Suprapubic skin (tissue), 3 donors: ENCODE measurements at regions not wholly inside any gene's neighbourhood (a gene's known extent, or its start where the extent isn't known, plus 50 kb on each side); places are given as distances from the start of the nearest gene placed in this dataset.

Source experiments
- POLR2A ChIP-seq, 2 donors: fragments of 450-650 bp; IDR thresholded peaks; one replicate each; pipeline ENCODE4 v1.6.1; 2017; ENCODE audit warnings: antibody characterized with exemption in 2 of 2, mild to moderate bottlenecking in 2 of 2, moderate library complexity in 2 of 2
- TF ChIP-seq, protein P1 (sequence below), 2 donors: fragments of 200-600 bp in 1 of 2; fragments of 450-650 bp in 1 of 2; sonication (generic) in 1 of 2; IDR thresholded peaks; one replicate each; pipeline ENCODE4 v1.5.1; 2016 to 2019; ENCODE audit warnings: antibody characterized with exemption in 2 of 2, mild to moderate bottlenecking in 1 of 2, moderate library complexity in 1 of 2

DNA sequence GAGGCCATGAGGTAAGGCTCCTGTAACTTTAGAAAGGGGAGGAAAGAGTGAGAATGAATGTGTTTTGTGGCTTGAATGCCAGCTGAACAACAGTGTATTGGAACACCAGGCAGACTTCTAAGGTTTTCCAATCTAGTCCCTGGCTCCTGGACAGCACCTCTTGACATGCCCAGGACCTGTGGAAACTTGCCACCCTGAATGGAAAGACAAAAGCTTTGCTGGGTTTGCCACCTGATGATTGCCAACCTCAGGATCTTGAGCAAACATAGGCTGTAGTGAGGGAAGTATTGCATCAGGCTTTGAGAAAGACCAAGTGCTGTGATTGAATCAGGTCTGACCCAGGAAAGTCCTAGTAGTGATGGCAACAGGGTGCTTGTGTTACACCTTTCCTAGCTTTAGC lies 1393.1 kb upstream of the DIAPH2 start:
- TF ChIP-seq, protein P1, sequence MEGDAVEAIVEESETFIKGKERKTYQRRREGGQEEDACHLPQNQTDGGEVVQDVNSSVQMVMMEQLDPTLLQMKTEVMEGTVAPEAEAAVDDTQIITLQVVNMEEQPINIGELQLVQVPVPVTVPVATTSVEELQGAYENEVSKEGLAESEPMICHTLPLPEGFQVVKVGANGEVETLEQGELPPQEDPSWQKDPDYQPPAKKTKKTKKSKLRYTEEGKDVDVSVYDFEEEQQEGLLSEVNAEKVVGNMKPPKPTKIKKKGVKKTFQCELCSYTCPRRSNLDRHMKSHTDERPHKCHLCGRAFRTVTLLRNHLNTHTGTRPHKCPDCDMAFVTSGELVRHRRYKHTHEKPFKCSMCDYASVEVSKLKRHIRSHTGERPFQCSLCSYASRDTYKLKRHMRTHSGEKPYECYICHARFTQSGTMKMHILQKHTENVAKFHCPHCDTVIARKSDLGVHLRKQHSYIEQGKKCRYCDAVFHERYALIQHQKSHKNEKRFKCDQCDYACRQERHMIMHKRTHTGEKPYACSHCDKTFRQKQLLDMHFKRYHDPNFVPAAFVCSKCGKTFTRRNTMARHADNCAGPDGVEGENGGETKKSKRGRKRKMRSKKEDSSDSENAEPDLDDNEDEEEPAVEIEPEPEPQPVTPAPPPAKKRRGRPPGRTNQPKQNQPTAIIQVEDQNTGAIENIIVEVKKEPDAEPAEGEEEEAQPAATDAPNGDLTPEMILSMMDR (IDR thresholded peaks at IDR 0.05): no peak
- no peak for TF ChIP-seq POLR2A (IDR thresholded peaks at IDR 0.05)
